ENCODE measurements at regions not wholly inside any gene's neighbourhood (a gene's known extent, or its start where the extent isn't known, plus 50 kb on each side); places are given as distances from the start of the nearest gene placed in this dataset.

DNA sequence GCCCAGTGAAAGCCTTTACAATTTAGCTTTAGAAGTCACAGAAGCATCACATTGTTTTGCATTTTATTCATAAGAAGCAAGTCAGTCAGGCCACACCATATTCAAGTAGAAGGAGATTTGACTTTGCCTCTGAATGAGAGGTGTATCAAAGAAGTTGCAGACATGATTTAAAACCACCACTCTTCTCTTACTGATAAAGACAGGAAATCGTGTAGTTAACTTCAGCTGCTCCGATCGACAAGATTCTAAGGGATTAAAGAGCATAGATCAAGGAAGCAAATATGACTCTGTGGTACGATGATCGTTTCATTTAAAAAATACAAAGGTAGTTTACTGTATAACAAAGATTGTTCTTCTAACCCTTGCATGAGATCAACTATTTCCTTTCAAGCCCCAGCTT lies 328.0 kb upstream of the PPP1R2C start:
- DNase-seq: peak in 1 of 3 donors; percentile 24

DNA sequence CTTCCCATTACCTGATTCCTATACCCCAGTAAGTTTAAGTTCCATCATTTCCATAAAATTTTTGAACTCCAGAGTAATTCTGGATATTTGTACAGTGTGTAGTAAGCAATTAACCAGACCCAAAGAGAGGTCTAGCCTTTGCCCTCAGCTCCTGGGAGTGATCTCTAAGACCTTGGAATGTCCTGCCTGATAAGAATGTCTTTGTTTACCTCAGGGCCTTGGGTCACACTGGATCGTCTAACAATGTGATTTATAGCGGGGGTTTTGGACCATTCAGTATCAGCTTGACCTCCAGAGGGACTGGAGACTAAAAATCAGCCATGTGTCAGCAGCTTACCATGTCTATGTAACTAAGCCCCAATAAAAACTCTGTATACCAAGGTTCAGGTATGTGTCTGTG lies 330.9 kb upstream of the PPP1R2C start:
- H3K4me1 Mint-ChIP-seq: peaks cover 7 to 27% (median 12%) of the 10 kb centered on the region in 4 donors
- Histone ChIP-seq H3K4me1 (ENCODE audit: control insufficient read depth, insufficient read depth, low read length, poor library complexity, severe bottlenecking) (peaks cover 4% of the 10 kb centered on the region), H3K27me3 (ENCODE audit: control insufficient read depth, insufficient read depth, low read length) (no peaks in the 10 kb centered on the region), H3K27ac (ENCODE audit: insufficient read depth, low read length, poor library complexity, severe bottlenecking) (no peak overlapping the region), H3K36me3 (ENCODE audit: control insufficient read depth, insufficient read depth, low read length) (no peaks in the 10 kb centered on the region), H3K4me3 (ENCODE audit: low read depth, low read length) (no peak overlapping the region), H3K9me3 (ENCODE audit: control insufficient read depth in 2 of 2, low read length in 2 of 2) (no peaks in the 10 kb centered on the region)
- ATAC-seq (ENCODE audit: low read depth in 2 of 2): no peak
- H3K4me3 Mint-ChIP-seq: no peak overlapping the region
- peak overlapping the region in 1 of 3 donors; percentile 48 for H3K27ac Mint-ChIP-seq
- no peaks in the 10 kb centered on the region for H3K27me3 Mint-ChIP-seq
- peaks cover 0 to 2% (median 0%) of the 10 kb centered on the region in 7 donors for H3K9me3 Mint-ChIP-seq
- H3K36me3 Mint-ChIP-seq: no peaks in the 10 kb centered on the region
- DNase-seq: no peak

More for the DNA sequence above, 328.0 kb upstream of the PPP1R2C start:
- no peaks in the 10 kb centered on the region for H3K9me3 ChIP-seq (ENCODE audit: control insufficient read depth in 2 of 2, low read length in 2 of 2)
- H3K36me3 ChIP-seq (ENCODE audit: control insufficient read depth, insufficient read depth, low read length): no peaks in the 10 kb centered on the region
- peak overlapping the region; percentile 55 for H3K4me3 ChIP-seq (ENCODE audit: low read depth, low read length)
- no peaks in the 10 kb centered on the region for H3K27me3 ChIP-seq (ENCODE audit: control insufficient read depth, insufficient read depth, low read length)
- no peaks in the 10 kb centered on the region for H3K36me3 Mint-ChIP-seq
- H3K4me1 Mint-ChIP-seq: peaks cover 7 to 23% (median 11%) of the 10 kb centered on the region in 4 donors
- peaks cover 4% of the 10 kb centered on the region for H3K4me1 ChIP-seq (ENCODE audit: control insufficient read depth, insufficient read depth, low read length, poor library complexity, severe bottlenecking)
- peak overlapping the region in 2 of 4 donors; percentile 25 to 55 for H3K4me3 Mint-ChIP-seq
- H3K27ac Mint-ChIP-seq: peak overlapping the region; percentile 40 to 92 (median 62)
- ATAC-seq (ENCODE audit: low read depth in 2 of 2): no peak
- no peaks in the 10 kb centered on the region for H3K27me3 Mint-ChIP-seq
- H3K27ac ChIP-seq (ENCODE audit: insufficient read depth, low read length, poor library complexity, severe bottlenecking): no peak overlapping the region
- H3K9me3 Mint-ChIP-seq: peaks cover 0 to 2% (median 0%) of the 10 kb centered on the region in 7 donors

DNA sequence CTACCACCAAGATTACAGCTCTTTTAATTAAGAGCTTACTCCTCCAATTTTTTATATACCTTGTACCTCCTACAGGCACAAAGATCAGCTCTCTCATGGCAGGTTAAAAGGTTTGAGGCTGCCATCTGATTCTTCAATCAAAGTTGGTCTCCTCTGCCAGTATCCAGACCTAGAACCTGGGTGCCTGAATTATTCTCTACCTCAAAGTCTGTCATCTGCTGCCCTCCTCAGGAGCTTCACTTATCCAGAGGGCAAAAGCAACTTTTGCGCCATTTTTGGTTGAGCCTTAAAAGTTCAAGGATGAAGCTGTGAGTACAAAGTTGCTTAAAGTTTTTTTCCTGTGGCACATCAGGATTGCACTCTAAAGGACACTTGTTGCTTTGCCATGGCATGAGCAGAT lies 343.7 kb upstream of the PPP1R2C start:
- peaks cover 0 to 6% (median 1%) of the 10 kb centered on the region in 7 donors for H3K9me3 Mint-ChIP-seq
- peak overlapping the region; percentile 11 to 79 (median 61) for H3K27ac Mint-ChIP-seq
- H3K36me3 Mint-ChIP-seq: no peaks in the 10 kb centered on the region
- H3K27me3 ChIP-seq (ENCODE audit: control insufficient read depth, insufficient read depth, low read length): no peaks in the 10 kb centered on the region
- H3K4me1 Mint-ChIP-seq: peaks cover 0 to 12% (median 4%) of the 10 kb centered on the region in 4 donors
- H3K4me3 Mint-ChIP-seq: no peak overlapping the region
- no peak overlapping the region for H3K27ac ChIP-seq (ENCODE audit: insufficient read depth, low read length, poor library complexity, severe bottlenecking)
- H3K4me1 ChIP-seq (ENCODE audit: control insufficient read depth, insufficient read depth, low read length, poor library complexity, severe bottlenecking): no peaks in the 10 kb centered on the region
- DNase-seq: peak in 2 of 3 donors; percentile 28 to 57
- no peaks in the 10 kb centered on the region for H3K27me3 Mint-ChIP-seq
- no peak overlapping the region for H3K4me3 ChIP-seq (ENCODE audit: low read depth, low read length)
- ATAC-seq (ENCODE audit: low read depth in 2 of 2): no peak
- peaks cover 0 to 2% of the 10 kb centered on the region in 2 experiments for H3K9me3 ChIP-seq (ENCODE audit: control insufficient read depth in 2 of 2, low read length in 2 of 2)
- no peaks in the 10 kb centered on the region for H3K36me3 ChIP-seq (ENCODE audit: control insufficient read depth, insufficient read depth, low read length)

DNA sequence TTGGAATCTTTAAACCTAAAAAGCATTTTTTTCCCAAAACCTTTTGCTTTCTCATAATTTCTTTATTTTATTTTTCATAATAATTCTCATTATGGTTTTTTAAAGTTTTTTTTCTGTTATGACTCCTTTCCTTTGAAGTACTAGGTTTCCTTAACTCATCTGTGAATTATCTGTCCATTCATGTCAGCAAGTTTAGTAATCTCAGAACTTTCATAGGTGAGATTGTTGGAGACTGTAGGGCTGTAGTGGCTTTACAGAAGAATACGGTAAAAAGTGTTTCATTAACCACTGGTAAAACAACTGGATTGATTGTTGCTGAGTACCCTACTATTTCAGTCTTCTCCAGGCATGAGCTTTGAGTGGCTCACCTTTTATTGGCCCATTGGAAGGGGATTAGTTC lies 361.7 kb upstream of the PPP1R2C start:
- H3K4me1 Mint-ChIP-seq: no peaks in the 10 kb centered on the region
- no peak overlapping the region for H3K27ac Mint-ChIP-seq
- Histone ChIP-seq H3K36me3 (ENCODE audit: control insufficient read depth, insufficient read depth, low read length) (no peaks in the 10 kb centered on the region), H3K4me1 (ENCODE audit: control insufficient read depth, insufficient read depth, low read length, poor library complexity, severe bottlenecking) (no peaks in the 10 kb centered on the region), H3K9me3 (ENCODE audit: control insufficient read depth in 2 of 2, low read length in 2 of 2) (no peaks in the 10 kb centered on the region), H3K4me3 (ENCODE audit: low read depth, low read length) (no peak overlapping the region), H3K27me3 (ENCODE audit: control insufficient read depth, insufficient read depth, low read length) (no peaks in the 10 kb centered on the region), H3K27ac (ENCODE audit: insufficient read depth, low read length, poor library complexity, severe bottlenecking) (no peak overlapping the region)
- H3K27me3 Mint-ChIP-seq: no peaks in the 10 kb centered on the region
- ATAC-seq (ENCODE audit: low read depth in 2 of 2) (no peak), DNase-seq (peak in 1 of 3 donors; percentile 8)
- H3K36me3 Mint-ChIP-seq: peaks cover 5% of the 10 kb centered on the region
- no peak overlapping the region for H3K4me3 Mint-ChIP-seq
- peaks cover 0 to 5% (median 0%) of the 10 kb centered on the region in 7 donors for H3K9me3 Mint-ChIP-seq

DNA sequence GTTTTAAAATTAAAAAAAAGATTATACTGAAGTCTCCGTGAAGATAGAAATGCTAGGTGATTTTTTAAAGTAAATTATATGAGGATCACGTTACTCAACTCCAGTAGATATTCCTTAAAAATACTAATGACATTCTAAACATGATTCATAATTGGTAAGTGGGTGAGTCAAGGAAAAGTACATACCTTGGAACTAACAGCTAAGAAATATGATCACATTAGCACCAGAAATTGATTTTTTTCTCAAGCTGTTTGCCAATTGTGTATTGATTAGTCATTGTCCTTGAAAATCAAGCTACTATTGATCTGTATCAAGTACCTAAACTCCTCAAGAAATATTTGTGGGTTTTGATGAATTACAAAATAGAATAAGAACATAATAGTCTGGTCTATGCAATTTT lies 362.6 kb upstream of the PPP1R2C start:
- DNase-seq: no peak
- Histone ChIP-seq H3K27me3 (ENCODE audit: control insufficient read depth, insufficient read depth, low read length) (no peaks in the 10 kb centered on the region), H3K4me3 (ENCODE audit: low read depth, low read length) (no peak overlapping the region), H3K4me1 (ENCODE audit: control insufficient read depth, insufficient read depth, low read length, poor library complexity, severe bottlenecking) (no peaks in the 10 kb centered on the region), H3K9me3 (ENCODE audit: control insufficient read depth in 2 of 2, low read length in 2 of 2) (no peaks in the 10 kb centered on the region), H3K27ac (ENCODE audit: insufficient read depth, low read length, poor library complexity, severe bottlenecking) (no peak overlapping the region), H3K36me3 (ENCODE audit: control insufficient read depth, insufficient read depth, low read length) (no peaks in the 10 kb centered on the region)
- H3K27me3 Mint-ChIP-seq: no peaks in the 10 kb centered on the region
- ATAC-seq (ENCODE audit: low read depth in 2 of 2): no peak
- H3K36me3 Mint-ChIP-seq: peaks cover 5% of the 10 kb centered on the region
- no peak overlapping the region for H3K27ac Mint-ChIP-seq
- no peaks in the 10 kb centered on the region for H3K4me1 Mint-ChIP-seq
- H3K9me3 Mint-ChIP-seq: no peaks in the 10 kb centered on the region
- H3K4me3 Mint-ChIP-seq: no peak overlapping the region

DNA sequence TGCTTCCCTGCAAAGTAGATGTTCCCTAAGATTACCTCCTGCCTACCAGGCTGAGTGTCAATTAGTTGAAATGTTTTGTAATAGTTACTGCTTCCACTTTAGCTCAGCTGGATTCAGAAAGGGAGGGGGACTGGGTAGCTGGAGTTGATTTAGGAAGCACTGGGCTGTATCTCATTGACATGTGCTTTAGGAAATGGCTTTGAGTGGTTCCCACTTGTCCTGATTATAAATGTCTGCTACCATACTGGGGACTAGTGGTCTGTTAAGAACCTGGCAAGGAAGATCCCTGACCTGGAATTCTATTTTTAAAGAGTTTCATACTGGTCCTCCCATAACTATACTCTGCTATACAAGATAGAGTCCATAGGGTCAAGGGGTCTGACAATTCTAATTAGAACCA lies 363.9 kb upstream of the PPP1R2C start:
- Histone ChIP-seq H3K9me3 (ENCODE audit: control insufficient read depth in 2 of 2, low read length in 2 of 2) (no peaks in the 10 kb centered on the region), H3K27ac (ENCODE audit: insufficient read depth, low read length, poor library complexity, severe bottlenecking) (no peak overlapping the region), H3K36me3 (ENCODE audit: control insufficient read depth, insufficient read depth, low read length) (no peaks in the 10 kb centered on the region), H3K27me3 (ENCODE audit: control insufficient read depth, insufficient read depth, low read length) (no peaks in the 10 kb centered on the region), H3K4me3 (ENCODE audit: low read depth, low read length) (no peak overlapping the region), H3K4me1 (ENCODE audit: control insufficient read depth, insufficient read depth, low read length, poor library complexity, severe bottlenecking) (no peaks in the 10 kb centered on the region)
- no peak overlapping the region for H3K4me3 Mint-ChIP-seq
- ATAC-seq (ENCODE audit: low read depth in 2 of 2): no peak
- no peak overlapping the region for H3K27ac Mint-ChIP-seq
- no peak for DNase-seq
- H3K27me3 Mint-ChIP-seq: no peaks in the 10 kb centered on the region
- no peaks in the 10 kb centered on the region for H3K9me3 Mint-ChIP-seq
- H3K36me3 Mint-ChIP-seq: no peaks in the 10 kb centered on the region
- no peaks in the 10 kb centered on the region for H3K4me1 Mint-ChIP-seq

DNA sequence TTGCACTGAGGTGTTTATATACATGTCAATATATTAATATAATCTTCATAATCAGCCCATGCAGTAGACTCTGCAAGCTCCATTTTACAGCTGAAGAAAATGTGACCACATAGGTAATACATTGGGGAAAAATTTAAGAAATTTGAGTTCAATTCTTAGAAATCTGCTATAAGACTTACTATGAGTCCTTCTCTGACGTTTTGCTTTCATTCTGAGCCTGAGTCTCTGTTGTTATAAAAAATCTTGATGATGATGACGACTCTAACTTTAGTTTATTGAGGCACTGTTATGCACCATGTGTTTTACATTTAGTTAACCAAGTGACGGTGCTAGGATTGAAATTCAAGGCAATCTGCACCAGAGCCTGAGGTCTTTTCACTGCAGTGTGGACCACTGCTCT lies 370.3 kb upstream of the PPP1R2C start:
- H3K4me3 Mint-ChIP-seq: no peak overlapping the region
- H3K36me3 Mint-ChIP-seq: peaks cover 4% of the 10 kb centered on the region
- H3K9me3 Mint-ChIP-seq: peaks cover 0 to 9% (median 0%) of the 10 kb centered on the region in 7 donors
- Histone ChIP-seq H3K9me3 (ENCODE audit: control insufficient read depth in 2 of 2, low read length in 2 of 2) (no peaks in the 10 kb centered on the region), H3K27me3 (ENCODE audit: control insufficient read depth, insufficient read depth, low read length) (no peaks in the 10 kb centered on the region), H3K36me3 (ENCODE audit: control insufficient read depth, insufficient read depth, low read length) (no peaks in the 10 kb centered on the region), H3K4me1 (ENCODE audit: control insufficient read depth, insufficient read depth, low read length, poor library complexity, severe bottlenecking) (no peaks in the 10 kb centered on the region), H3K27ac (ENCODE audit: insufficient read depth, low read length, poor library complexity, severe bottlenecking) (no peak overlapping the region), H3K4me3 (ENCODE audit: low read depth, low read length) (no peak overlapping the region)
- H3K27me3 Mint-ChIP-seq: no peaks in the 10 kb centered on the region
- no peak for ATAC-seq (ENCODE audit: low read depth in 2 of 2)
- DNase-seq: peak in 1 of 3 donors; percentile 56
- no peak overlapping the region for H3K27ac Mint-ChIP-seq
- peaks cover 3 to 18% (median 11%) of the 10 kb centered on the region in 4 donors for H3K4me1 Mint-ChIP-seq

DNA sequence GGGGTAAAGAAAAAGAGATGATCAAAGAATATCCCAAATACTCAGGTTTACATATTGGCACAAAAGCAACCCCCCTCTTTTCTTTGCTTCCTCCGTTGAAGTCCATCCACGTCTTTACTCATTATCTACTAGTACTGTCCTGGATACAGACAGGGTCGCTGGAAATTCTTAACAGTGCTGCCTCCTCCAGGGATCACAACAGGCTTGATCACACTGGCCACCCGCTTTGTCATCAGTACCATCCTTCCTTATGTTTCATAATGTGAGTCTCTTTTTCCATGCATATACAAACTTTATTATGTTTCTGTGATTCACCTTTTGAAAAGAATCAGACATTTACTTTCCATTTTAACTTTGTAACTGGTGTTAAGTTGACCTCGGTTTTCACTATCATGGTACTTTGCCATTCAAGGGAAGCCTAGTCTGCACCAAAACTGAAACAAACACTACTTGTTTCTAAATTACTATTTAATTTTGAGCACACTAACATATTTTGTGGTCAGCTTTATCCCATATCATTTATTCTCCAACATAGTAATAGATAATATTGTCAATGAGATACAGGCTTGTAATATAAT lies 387.5 kb upstream of the PPP1R2C start:
- Histone ChIP-seq H3K4me1 (ENCODE audit: control insufficient read depth, insufficient read depth, low read length, poor library complexity, severe bottlenecking) (no peaks in the 10 kb centered on the region), H3K4me3 (ENCODE audit: low read depth, low read length) (no peak overlapping the region), H3K27me3 (ENCODE audit: control insufficient read depth, insufficient read depth, low read length) (no peaks in the 10 kb centered on the region), H3K27ac (ENCODE audit: insufficient read depth, low read length, poor library complexity, severe bottlenecking) (no peak overlapping the region), H3K36me3 (ENCODE audit: control insufficient read depth, insufficient read depth, low read length) (no peaks in the 10 kb centered on the region), H3K9me3 (ENCODE audit: control insufficient read depth in 2 of 2, low read length in 2 of 2) (peaks cover 0 to 4% of the 10 kb centered on the region in 2 experiments)
- peak overlapping the region in 2 of 3 donors; percentile 13 to 86 for H3K27ac Mint-ChIP-seq
- peaks cover 0 to 4% (median 0%) of the 10 kb centered on the region in 7 donors for H3K9me3 Mint-ChIP-seq
- peaks cover 4% of the 10 kb centered on the region for H3K36me3 Mint-ChIP-seq
- peaks cover 7 to 16% (median 12%) of the 10 kb centered on the region in 4 donors for H3K4me1 Mint-ChIP-seq
- DNase-seq (peak in 1 of 3 donors; percentile 37), ATAC-seq (ENCODE audit: low read depth in 2 of 2) (no peak)
- no peaks in the 10 kb centered on the region for H3K27me3 Mint-ChIP-seq
- peak overlapping the region in 3 of 4 donors; percentile 21 to 50 (median 44) for H3K4me3 Mint-ChIP-seq
